Right lobe of liver (tissue), 6 donors: ENCODE measurements at regions not wholly inside any gene's neighbourhood (a gene's known extent, or its start where the extent isn't known, plus 50 kb on each side); places are given as distances from the start of the nearest gene placed in this dataset.
"Not testable (repeated sequence)": the region's sequence is repeated elsewhere in the genome, so short reads cannot be mapped to it uniquely, and the experiment has no call there.

ENCODE experiments used
- ATAC-seq, 4 donors: fragments of 200-7000 bp; cut with Tn5 transposase; one replicate each; pipeline ENCODE4 v1.9.1; 2020; ENCODE audit warnings: mild to moderate bottlenecking in 4 of 4, moderate library complexity in 4 of 4
- DNase-seq, 3 donors: peaks; one replicate each; pipeline ENCODE4 v3.0.0-alpha.2; 2020
- H3K27ac ChIP-seq, 3 donors: fragments of 200-600 bp; one replicate each; pipeline ENCODE4 v1.8.0; 2022
- H3K27me3 ChIP-seq, 2 donors: fragments of 200-600 bp; one replicate each; pipeline ENCODE4 v1.8.0; 2022
- H3K36me3 ChIP-seq, 4 donors: fragments of 200-600 bp; sonication (generic) in 1 of 4; one replicate each; pipeline versions ENCODE4 v1.5.1 to v1.8.0; 2017 to 2022; ENCODE audit warnings: control low read depth in 1 of 4
- H3K4me1 ChIP-seq, 4 donors: fragments of 200-600 bp; sonication (generic) in 1 of 4; one replicate each; pipeline versions ENCODE4 v1.5.1 to v1.8.0; 2017 to 2022; ENCODE audit warnings: control low read depth in 1 of 4
- H3K4me3 ChIP-seq, 3 donors: fragments of 200-600 bp; one replicate each; pipeline ENCODE4 v1.8.0; 2022
- H3K9me3 ChIP-seq, 4 donors: fragments of 200-600 bp; sonication (generic) in 1 of 4; one replicate each; pipeline versions ENCODE4 v1.5.1 to v1.8.0; 2017 to 2022; ENCODE audit warnings: control low read depth in 1 of 4
- POLR2A ChIP-seq: fragments of 450-650 bp; IDR thresholded peaks from one replicate; pipeline ENCODE4 v1.6.1; 2017; ENCODE audit warnings: antibody characterized with exemption, mild to moderate bottlenecking
- WGBS: methylation state at CpG from one replicate; pipeline ENCODE4 v1.1.6; 2018; ENCODE audit warnings: low coverage, low lambda C conversion rate; ENCODE audit not compliant: insufficient coverage; ENCODE audit errors: missing lambda C conversion rate; 5-methylcytosine and 5-hydroxymethylcytosine counted together
- intact Hi-C, 2 donors: fragments of 100-400 bp; cut with DNase I; formaldehyde crosslinking; loops; one replicate each; pipeline versions ENCODE4 v1.11.2 to v1.14.1; 2022
- TF ChIP-seq, protein P1 (sequence below), 4 donors: fragments of 200-600 bp in 3 of 4; fragments of 450-650 bp in 1 of 4; IDR thresholded peaks; one replicate each; pipeline versions ENCODE4 v1.5.1 to v1.8.0; 2016 to 2022; ENCODE audit warnings: antibody characterized with exemption in 4 of 4, mild to moderate bottlenecking in 2 of 4
- donor health status: DM: no; HTN: yes; CAD: no.
- donor health status: DM: no; HTN: no; CAD: no.
- donor health status: DM: no; HTN: no; CAD: no.
- donor health status: DM: no; HTN: yes; CAD: no.
- donor health status: DM: no; HTN: yes; CAD: no.

DNA sequence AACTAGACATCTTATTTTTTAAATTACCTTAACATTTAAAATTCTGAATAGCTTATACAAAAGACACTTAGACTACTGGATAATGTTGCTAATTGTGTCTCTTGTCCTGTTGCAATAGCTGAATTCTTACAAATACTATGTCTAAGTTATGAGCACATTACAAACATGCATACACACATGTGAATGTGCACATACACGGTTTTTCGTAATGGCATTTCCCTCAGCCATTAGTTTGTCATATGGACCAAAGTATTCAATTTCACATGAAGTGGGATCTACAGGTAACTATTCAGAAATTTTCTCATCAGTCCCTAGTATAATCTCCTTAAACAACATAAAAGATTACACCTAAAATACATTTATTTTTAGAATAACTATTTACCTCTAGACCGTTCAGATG is 178.6 kb upstream of the BET1 start:
- no peak for DNase-seq
- TF ChIP-seq, protein P1, sequence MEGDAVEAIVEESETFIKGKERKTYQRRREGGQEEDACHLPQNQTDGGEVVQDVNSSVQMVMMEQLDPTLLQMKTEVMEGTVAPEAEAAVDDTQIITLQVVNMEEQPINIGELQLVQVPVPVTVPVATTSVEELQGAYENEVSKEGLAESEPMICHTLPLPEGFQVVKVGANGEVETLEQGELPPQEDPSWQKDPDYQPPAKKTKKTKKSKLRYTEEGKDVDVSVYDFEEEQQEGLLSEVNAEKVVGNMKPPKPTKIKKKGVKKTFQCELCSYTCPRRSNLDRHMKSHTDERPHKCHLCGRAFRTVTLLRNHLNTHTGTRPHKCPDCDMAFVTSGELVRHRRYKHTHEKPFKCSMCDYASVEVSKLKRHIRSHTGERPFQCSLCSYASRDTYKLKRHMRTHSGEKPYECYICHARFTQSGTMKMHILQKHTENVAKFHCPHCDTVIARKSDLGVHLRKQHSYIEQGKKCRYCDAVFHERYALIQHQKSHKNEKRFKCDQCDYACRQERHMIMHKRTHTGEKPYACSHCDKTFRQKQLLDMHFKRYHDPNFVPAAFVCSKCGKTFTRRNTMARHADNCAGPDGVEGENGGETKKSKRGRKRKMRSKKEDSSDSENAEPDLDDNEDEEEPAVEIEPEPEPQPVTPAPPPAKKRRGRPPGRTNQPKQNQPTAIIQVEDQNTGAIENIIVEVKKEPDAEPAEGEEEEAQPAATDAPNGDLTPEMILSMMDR (IDR thresholded peaks at IDR 0.05): no peak
- no peak for TF ChIP-seq POLR2A
- no peak for ATAC-seq
- 53% methylated on average over 3 of the region's 3 CpGs for whole genome bisulfite sequencing
- Histone ChIP-seq H3K4me3 (no peak overlapping the region), H3K36me3 (no peaks in the 10 kb centered on the region), H3K27ac (peak overlapping the region in 1 of 3 donors; percentile 11), H3K4me1 (no peaks in the 10 kb centered on the region), H3K27me3 (no peaks in the 10 kb centered on the region), H3K9me3 (no peaks in the 10 kb centered on the region)
- intact Hi-C loops: no loop called here

DNA sequence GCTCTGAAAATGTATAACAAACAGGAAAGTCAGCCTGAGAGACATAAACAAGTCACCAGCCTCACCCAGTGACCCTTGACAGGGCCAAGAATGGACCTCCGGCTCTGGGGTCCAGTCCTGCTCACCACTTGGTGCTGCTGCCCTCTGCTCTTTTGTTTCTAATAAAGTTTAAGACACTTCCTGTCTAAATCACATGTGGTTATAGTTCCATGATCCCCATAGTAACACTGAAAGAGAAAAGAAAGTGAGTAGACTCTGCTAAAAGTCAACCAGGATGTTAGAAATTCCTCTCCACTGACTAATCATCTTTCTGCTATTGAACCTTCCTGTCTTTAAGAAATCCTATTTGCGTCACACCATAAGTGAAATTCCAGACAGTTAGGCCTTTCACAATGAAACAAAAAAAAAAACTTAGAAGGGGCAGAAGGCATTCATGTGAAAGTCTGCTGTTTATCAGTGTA is 179.2 kb upstream of the BET1 start:
- intact Hi-C loops: no loop called here
- TF ChIP-seq, protein P1 (IDR thresholded peaks at IDR 0.05): no peak
- TF ChIP-seq POLR2A: no peak
- Histone ChIP-seq H3K4me1 (no peaks in the 10 kb centered on the region), H3K27me3 (no peaks in the 10 kb centered on the region), H3K36me3 (no peaks in the 10 kb centered on the region), H3K9me3 (no peaks in the 10 kb centered on the region), H3K4me3 (no peak overlapping the region), H3K27ac (peak overlapping the region in 1 of 3 donors; percentile 11)
- peak in 2 of 3 donors; percentile 20 to 57 for DNase-seq
- 32% methylated on average over 2 of the region's 2 CpGs for WGBS
- ATAC-seq: peak; percentile 83 to 95 (median 88)

DNA sequence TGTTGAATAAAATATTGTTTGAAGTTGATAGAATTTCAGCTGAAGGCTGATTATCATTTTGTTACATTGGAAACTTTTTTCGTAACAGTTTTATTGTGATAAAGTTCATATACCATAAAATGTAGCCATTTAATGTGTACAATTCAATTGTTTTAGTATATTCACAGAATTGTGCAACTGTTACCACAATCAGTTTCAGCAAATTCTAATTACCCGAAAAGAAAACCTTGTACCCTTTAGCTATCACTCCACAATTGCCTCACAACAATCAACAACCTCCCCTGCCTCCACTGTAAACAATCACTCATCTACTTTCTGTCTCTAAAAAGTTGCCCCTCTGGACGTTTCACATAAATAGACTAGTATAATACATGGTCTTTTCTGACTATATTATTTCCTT is 179.7 kb upstream of the BET1 start:
- Histone ChIP-seq H3K4me3 (no peak overlapping the region), H3K27me3 (no peaks in the 10 kb centered on the region), H3K4me1 (no peaks in the 10 kb centered on the region), H3K27ac (peak overlapping the region in 1 of 3 donors; percentile 21), H3K9me3 (no peaks in the 10 kb centered on the region), H3K36me3 (no peaks in the 10 kb centered on the region)
- no peak for ATAC-seq
- TF ChIP-seq POLR2A: no peak
- TF ChIP-seq, protein P1 (IDR thresholded peaks at IDR 0.05): no peak
- 39% methylated on average over 3 of the region's 3 CpGs for WGBS
- no peak for DNase-seq
- intact Hi-C loops: no loop called here

DNA sequence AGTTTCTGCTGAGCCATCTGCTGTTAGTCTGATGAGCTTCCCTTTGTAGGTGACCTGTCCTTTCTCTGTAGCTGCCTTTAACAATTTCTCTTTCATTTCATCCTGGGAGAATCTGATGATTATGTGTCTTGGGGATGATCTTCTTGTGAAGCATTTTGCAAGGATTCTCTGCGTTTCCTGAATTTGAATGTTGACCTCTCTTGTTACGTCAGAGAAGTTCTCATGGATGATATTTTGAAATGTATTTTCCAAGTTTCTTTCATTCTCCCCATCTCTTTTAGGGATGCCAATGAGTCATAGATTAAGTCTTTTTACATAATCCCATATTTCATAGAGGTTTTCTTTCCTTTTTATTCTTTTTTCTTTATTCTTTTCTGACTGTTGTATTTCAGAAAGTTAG is 184.2 kb upstream of the BET1 start:
- H3K4me3 ChIP-seq: no peak overlapping the region
- no peaks in the 10 kb centered on the region for H3K27me3 ChIP-seq
- ATAC-seq (no peak), DNase-seq (no peak)
- TF ChIP-seq, protein P1 (IDR thresholded peaks at IDR 0.05): no peak
- no peak for TF ChIP-seq POLR2A
- H3K36me3 ChIP-seq: no peaks in the 10 kb centered on the region
- 67% methylated on average over 2 of the region's 2 CpGs for WGBS
- intact Hi-C loops: no loop called here
- no peaks in the 10 kb centered on the region for H3K4me1 ChIP-seq
- H3K27ac ChIP-seq: no peak overlapping the region
- H3K9me3 ChIP-seq: no peaks in the 10 kb centered on the region

DNA sequence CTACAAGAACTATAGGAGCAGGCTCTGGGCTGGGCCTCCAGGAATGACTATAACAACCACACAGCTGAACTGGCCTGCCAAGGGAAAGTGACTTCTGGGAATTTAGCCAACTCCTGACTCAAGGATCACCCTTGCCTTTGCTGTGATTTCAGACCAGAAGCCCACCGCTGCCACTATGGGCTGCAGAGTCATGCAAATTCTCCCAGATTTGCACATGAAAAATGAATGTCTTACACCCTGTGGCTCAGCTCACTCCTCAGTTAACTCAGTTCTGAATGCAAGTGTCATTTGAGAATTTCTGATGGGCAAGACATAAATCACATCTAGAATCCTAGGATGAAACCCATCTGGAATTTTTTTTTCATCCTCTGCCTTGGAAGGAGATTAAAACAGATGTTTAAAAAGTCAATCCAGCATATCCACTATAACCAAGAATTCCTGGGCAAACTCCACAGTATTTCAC is 186.5 kb upstream of the BET1 start:
- Histone ChIP-seq H3K27me3 (no peaks in the 10 kb centered on the region), H3K4me3 (no peak overlapping the region), H3K9me3 (no peaks in the 10 kb centered on the region), H3K36me3 (no peaks in the 10 kb centered on the region), H3K27ac (no peak overlapping the region), H3K4me1 (no peaks in the 10 kb centered on the region)
- intact Hi-C loops: no loop called here
- ATAC-seq (no peak), DNase-seq (no peak)
- WGBS: 0% methylated on average over 1 of the region's 1 CpG
- TF ChIP-seq POLR2A: no peak
- TF ChIP-seq, protein P1 (IDR thresholded peaks at IDR 0.05): no peak

DNA sequence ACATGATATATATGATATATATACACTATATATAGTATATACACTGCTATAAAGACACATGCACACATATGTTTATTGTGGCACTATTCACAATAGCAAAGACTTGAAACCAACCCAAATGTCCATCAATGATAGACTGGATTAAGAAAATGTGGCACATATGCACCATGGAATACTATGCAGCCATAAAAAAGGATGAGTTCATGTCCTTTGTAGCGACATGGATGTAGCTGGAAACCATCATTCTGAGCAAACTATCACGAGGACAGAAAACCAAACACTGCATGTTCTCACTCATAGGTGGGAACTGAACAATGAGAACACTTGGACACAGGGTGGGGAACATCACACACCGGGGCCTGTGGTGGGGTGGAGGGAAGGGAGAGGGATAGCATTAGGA is 190.3 kb upstream of the BET1 start:
- H3K36me3 ChIP-seq, H3K27me3 ChIP-seq, DNase-seq, ATAC-seq, H3K9me3 ChIP-seq, intact Hi-C loops, H3K4me3 ChIP-seq, H3K4me1 ChIP-seq, H3K27ac ChIP-seq: not testable (repeated sequence)
- WGBS: 79% methylated on average over 2 of the region's 3 CpGs
